ENCODE measurements at regions not wholly inside any gene's neighbourhood (a gene's known extent, or its start where the extent isn't known, plus 50 kb on each side); places are given as distances from the start of the nearest gene placed in this dataset.

DNA sequence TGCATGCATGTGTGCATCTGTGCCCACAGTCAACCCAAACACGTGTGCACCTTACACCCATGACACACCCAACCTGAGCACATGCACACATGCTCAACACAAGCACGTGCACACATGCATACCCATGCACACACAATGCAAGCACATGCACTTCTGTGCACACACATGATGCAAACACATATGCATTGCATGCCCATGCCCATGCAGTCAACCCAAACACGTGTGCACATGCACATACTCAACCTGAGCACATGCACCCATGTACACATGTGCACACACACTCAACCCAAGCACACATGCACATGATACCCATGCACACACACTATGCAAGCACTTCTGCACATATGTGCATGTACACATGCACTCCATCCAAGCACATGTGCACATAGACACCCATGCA, 84.5 kb upstream of the FAM20C start:
- DNase-seq (no peak), ATAC-seq (no peak)
- no peak overlapping the region for H3K4me3 ChIP-seq
- TF ChIP-seq, protein P1, sequence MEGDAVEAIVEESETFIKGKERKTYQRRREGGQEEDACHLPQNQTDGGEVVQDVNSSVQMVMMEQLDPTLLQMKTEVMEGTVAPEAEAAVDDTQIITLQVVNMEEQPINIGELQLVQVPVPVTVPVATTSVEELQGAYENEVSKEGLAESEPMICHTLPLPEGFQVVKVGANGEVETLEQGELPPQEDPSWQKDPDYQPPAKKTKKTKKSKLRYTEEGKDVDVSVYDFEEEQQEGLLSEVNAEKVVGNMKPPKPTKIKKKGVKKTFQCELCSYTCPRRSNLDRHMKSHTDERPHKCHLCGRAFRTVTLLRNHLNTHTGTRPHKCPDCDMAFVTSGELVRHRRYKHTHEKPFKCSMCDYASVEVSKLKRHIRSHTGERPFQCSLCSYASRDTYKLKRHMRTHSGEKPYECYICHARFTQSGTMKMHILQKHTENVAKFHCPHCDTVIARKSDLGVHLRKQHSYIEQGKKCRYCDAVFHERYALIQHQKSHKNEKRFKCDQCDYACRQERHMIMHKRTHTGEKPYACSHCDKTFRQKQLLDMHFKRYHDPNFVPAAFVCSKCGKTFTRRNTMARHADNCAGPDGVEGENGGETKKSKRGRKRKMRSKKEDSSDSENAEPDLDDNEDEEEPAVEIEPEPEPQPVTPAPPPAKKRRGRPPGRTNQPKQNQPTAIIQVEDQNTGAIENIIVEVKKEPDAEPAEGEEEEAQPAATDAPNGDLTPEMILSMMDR (IDR thresholded peaks at IDR 0.05): no peak
- H3K4me1 ChIP-seq: no peaks in the 10 kb centered on the region
- no peak overlapping the region for H3K27ac ChIP-seq
- 84 to 89% (median 88%) methylated on average over 3 of the region's 3 CpGs for WGBS, 3 donors
- intact Hi-C loops (cut with DNase I): no loop called here
- H3K9me3 ChIP-seq: peaks cover 8% of the 10 kb centered on the region
- peaks cover 0 to 11% (median 5%) of the 10 kb centered on the region in 3 donors for H3K27me3 ChIP-seq (ENCODE audit: insufficient read depth in 3 of 3, low read length in 2 of 3)
- H3K36me3 ChIP-seq (ENCODE audit: insufficient read depth in 1 of 2, low read depth in 1 of 2): no peaks in the 10 kb centered on the region

DNA sequence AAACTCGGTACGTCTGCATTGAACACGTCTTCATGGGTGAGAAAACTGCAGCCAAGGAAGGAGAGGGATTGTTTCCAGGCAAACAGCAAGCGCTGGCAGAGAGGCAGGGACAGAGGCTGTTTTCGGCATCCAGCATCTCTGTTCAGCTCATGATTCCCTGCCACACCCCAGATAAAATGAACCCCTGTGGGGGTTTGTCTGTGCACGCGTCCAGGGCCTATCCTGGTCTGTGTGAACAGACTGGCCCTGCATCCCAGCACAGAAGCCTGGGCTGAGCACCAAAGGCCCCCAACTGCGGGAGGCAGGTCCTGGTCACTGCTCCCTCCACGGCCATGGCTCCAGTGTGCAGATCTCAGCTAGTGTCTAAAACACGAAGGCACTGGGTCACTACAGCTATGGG, 83.3 kb upstream of the FAM20C start:
- Histone ChIP-seq H3K27ac (no peak overlapping the region), H3K36me3 (ENCODE audit: insufficient read depth in 1 of 2, low read depth in 1 of 2) (no peaks in the 10 kb centered on the region), H3K4me3 (no peak overlapping the region), H3K27me3 (ENCODE audit: insufficient read depth in 3 of 3, low read length in 2 of 3) (peaks cover 0 to 11% (median 5%) of the 10 kb centered on the region in 3 donors), H3K4me1 (no peaks in the 10 kb centered on the region), H3K9me3 (peaks cover 8% of the 10 kb centered on the region)
- WGBS, 3 donors: 54 to 63% (median 55%) methylated on average over 10 of the region's 10 CpGs
- ATAC-seq (no peak), DNase-seq (no peak)
- intact Hi-C loops (cut with DNase I): no loop called here
- TF ChIP-seq, protein P1 (IDR thresholded peaks at IDR 0.05): no peak

DNA sequence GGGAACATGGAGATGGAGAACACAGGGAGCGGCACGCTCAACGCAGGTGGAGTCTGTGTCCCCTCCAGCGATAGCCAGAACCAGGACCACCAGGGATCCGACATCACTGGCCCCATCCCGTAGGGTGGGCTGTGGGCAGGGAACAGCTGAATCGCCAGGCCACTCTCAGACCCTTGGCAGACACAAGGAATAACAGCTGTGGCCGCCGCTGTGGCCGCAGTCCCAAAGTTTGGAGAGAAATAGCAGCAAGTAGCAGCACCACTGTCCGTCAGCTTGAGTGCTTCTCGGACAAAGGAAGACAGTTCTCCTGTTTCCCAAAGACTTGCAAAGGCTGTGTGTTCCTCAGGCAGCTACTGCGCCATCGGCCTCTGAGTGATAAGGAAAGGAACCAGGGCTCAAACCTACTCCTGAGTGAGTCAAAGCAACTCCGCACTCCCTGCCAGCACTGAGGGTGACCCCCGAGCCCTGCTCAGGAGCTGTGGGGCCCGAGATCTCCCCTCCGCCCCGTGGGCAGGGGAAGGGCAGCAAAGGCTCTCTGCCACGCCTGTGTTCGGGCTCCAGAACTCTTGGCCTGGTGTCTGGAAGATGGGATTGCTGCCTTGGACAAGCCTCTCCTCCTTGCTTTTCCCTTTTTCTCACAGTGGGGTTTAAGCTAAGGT, 82.3 kb upstream of the FAM20C start:
- Histone ChIP-seq H3K9me3 (peaks cover 14% of the 10 kb centered on the region), H3K36me3 (ENCODE audit: insufficient read depth in 1 of 2, low read depth in 1 of 2) (no peaks in the 10 kb centered on the region), H3K4me3 (no peak overlapping the region), H3K4me1 (no peaks in the 10 kb centered on the region), H3K27ac (no peak overlapping the region), H3K27me3 (ENCODE audit: insufficient read depth in 3 of 3, low read length in 2 of 3) (peaks cover 0 to 11% (median 5%) of the 10 kb centered on the region in 3 donors)
- intact Hi-C loops (cut with DNase I): no loop called here
- DNase-seq: no peak
- TF ChIP-seq, protein P1 (IDR thresholded peaks at IDR 0.05): no peak
- ATAC-seq: no peak
- 38 to 59% (median 44%) methylated on average over 21 of the region's 21 CpGs for WGBS, 3 donors

DNA sequence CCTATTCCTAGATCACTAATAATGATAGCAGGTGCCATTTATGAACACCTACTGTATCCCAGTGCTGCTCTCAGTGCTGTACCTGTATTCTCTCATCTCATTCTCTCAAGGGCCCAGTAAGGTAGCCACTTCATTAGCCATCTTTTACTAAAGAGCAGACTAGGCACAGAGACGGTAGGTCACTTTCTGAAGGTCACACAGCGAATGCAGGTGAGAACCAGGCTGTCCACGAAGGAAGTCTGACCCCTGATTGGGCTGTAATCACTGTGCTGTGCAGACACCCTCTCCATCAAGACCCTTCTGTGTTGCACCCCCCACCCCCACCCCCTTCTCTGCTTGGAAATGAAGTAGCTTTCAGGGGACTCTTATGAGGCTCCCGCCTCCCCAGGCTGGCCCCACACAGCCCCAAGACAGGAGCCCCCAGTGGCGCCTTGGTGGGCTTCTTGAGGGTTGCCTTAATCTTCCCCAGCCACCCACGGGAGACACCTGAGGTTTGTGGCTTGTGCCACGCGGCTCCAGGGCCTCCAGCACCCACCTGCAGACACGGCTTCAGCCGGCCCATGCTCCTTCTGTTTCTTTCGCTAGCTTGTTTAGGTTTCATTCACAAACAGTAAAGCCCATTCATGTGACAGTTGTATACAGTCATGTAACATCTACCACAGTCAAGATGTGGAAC, 81.7 kb upstream of the FAM20C start:
- Histone ChIP-seq H3K9me3 (peaks cover 14% of the 10 kb centered on the region), H3K4me3 (no peak overlapping the region), H3K27me3 (ENCODE audit: insufficient read depth in 3 of 3, low read length in 2 of 3) (peaks cover 0 to 11% (median 5%) of the 10 kb centered on the region in 3 donors), H3K4me1 (no peaks in the 10 kb centered on the region), H3K36me3 (ENCODE audit: insufficient read depth in 1 of 2, low read depth in 1 of 2) (no peaks in the 10 kb centered on the region), H3K27ac (no peak overlapping the region)
- 76 to 93% (median 91%) methylated on average over 11 of the region's 11 CpGs for WGBS, 3 donors
- ATAC-seq (no peak), DNase-seq (no peak)
- intact Hi-C loops (cut with DNase I): no loop called here
- TF ChIP-seq, protein P1 (IDR thresholded peaks at IDR 0.05): no peak
